ENCODE measurements at regions not wholly inside any gene's neighbourhood (a gene's known extent, or its start where the extent isn't known, plus 50 kb on each side); places are given as distances from the start of the nearest gene placed in this dataset.

GRCh38 chr4:22235698-22236097 lies 280.2 kb downstream of the ADGRA3 start:
- intact Hi-C loops (cut with micrococcal nuclease): no loop called here
- no peaks in the 10 kb centered on the region for H3K27me3 ChIP-seq (ENCODE audit: control insufficient read depth in 2 of 2, insufficient read depth in 2 of 2, low read length in 2 of 2)
- FAIRE-seq: no peak
- TF ChIP-seq JUN (IDR thresholded peaks at IDR 0.05; ENCODE audit: borderline replicate concordance, insufficient read depth, insufficient read length, low read depth): no peak
- TF ChIP-seq FOS (IDR thresholded peaks at IDR 0.05; ENCODE audit: borderline replicate concordance, insufficient read depth, low read length): no peak
- TF ChIP-seq MYC (IDR thresholded peaks at IDR 0.05; ENCODE audit: low read depth, low read length): no peak
- no peak for TF ChIP-seq GATA2 (IDR thresholded peaks at IDR 0.05; ENCODE audit: insufficient read depth, insufficient read length, low read depth, low read length)
- no peaks in the 10 kb centered on the region for H3K9me1 ChIP-seq (replicated peaks; ENCODE audit: control insufficient read depth, extremely low read depth, insufficient read depth, low read length)
- no peaks in the 10 kb centered on the region for H3K79me2 ChIP-seq (ENCODE audit: control insufficient read depth, insufficient read depth, low read length)
- H3K36me3 ChIP-seq (ENCODE audit: control insufficient read depth in 2 of 2, extremely low read depth in 1 of 2, insufficient read depth in 2 of 2, low read length in 2 of 2): no peaks in the 10 kb centered on the region
- no peak overlapping the region for H3K9ac ChIP-seq (replicated peaks; ENCODE audit: extremely low read depth, insufficient read depth, low read length)
- H3K4me3 ChIP-seq (replicated peaks in 1 of 3; ENCODE audit: insufficient read depth in 1 of 3, low read depth in 1 of 3, low read length in 3 of 3): no peak overlapping the region
- dilution Hi-C loops (cut with MboI; ENCODE audit: extremely low pct_ligation_motif_present, low sequenced_read_pairs): no loop called here
- H3K4me1 ChIP-seq (ENCODE audit: control insufficient read depth, extremely low read depth, insufficient read depth, low read length): no peaks in the 10 kb centered on the region
- no peaks in the 10 kb centered on the region for H3K9me3 ChIP-seq (replicated peaks; ENCODE audit: control insufficient read depth, insufficient read depth, low read length)
- H3K4me2 ChIP-seq (ENCODE audit: insufficient read depth, low read length): no peak overlapping the region
- H2AFZ ChIP-seq (ENCODE audit: low read depth, low read length): no peak overlapping the region
- POLR2A ChIA-PET: no interaction called here
- CTCF ChIA-PET: interaction anchor here (1.4 kb wide), 1 partner anchor 445 kb away, joined by 3 read pairs; no protein-coding TSS in a partner anchor
- BruUV-seq (replicated peaks): no TSS peak
- H3K27ac ChIP-seq (ENCODE audit: insufficient read depth, low read depth, low read length): no peak overlapping the region
- DNase-seq (ENCODE audit: low read depth, low spot score): no peak
- no peaks in the 10 kb centered on the region for H4K20me1 ChIP-seq (replicated peaks; ENCODE audit: control insufficient read depth, extremely low read depth, insufficient read depth, low read length)

- CTCF ChIA-PET: no interaction called here
- no peaks in the 10 kb centered on the region for H3K36me3 ChIP-seq (ENCODE audit: control insufficient read depth in 2 of 2, extremely low read depth in 1 of 2, insufficient read depth in 2 of 2, low read length in 2 of 2)
- no peaks in the 10 kb centered on the region for H3K79me2 ChIP-seq (ENCODE audit: control insufficient read depth, insufficient read depth, low read length)
- H3K27me3 ChIP-seq (ENCODE audit: control insufficient read depth in 2 of 2, insufficient read depth in 2 of 2, low read length in 2 of 2): no peaks in the 10 kb centered on the region
- FAIRE-seq: no peak
- H3K9ac ChIP-seq (replicated peaks; ENCODE audit: extremely low read depth, insufficient read depth, low read length): no peak overlapping the region
- POLR2A ChIA-PET: no interaction called here
- TF ChIP-seq POLR2AphosphoS5 (IDR thresholded peaks at IDR 0.05; ENCODE audit: insufficient read depth, low read depth, low read length) (no peak), POLR2A (IDR thresholded peaks at IDR 0.05; ENCODE audit: low read depth, low read length) (no peak), MAX (IDR thresholded peaks at IDR 0.05; ENCODE audit: insufficient read depth, insufficient read length) (no peak), CTCF (IDR thresholded peaks at IDR 0.05; ENCODE audit: extremely low read depth in 1 of 2, insufficient read depth in 1 of 2, low read depth in 1 of 2, low read length in 2 of 2) (no peak), JUN (IDR thresholded peaks at IDR 0.05; ENCODE audit: borderline replicate concordance, insufficient read depth, insufficient read length, low read depth) (no peak), EZH2 (IDR thresholded peaks at IDR 0.05; ENCODE audit: borderline replicate concordance, low read depth, low read length, severe bottlenecking) (no peak)
- intact Hi-C loops (cut with micrococcal nuclease) (no loop called here), dilution Hi-C loops (cut with MboI; ENCODE audit: extremely low pct_ligation_motif_present, low sequenced_read_pairs) (no loop called here)
- H2AFZ ChIP-seq (ENCODE audit: low read depth, low read length): no peak overlapping the region
- DNase-seq (ENCODE audit: low read depth, low spot score): no peak
- no peak overlapping the region for H3K4me3 ChIP-seq (replicated peaks in 1 of 3; ENCODE audit: insufficient read depth in 1 of 3, low read depth in 1 of 3, low read length in 3 of 3)
- no peak overlapping the region for H3K27ac ChIP-seq (ENCODE audit: insufficient read depth, low read depth, low read length)
- BruUV-seq (replicated peaks): no TSS peak
- H3K9me1 ChIP-seq (replicated peaks; ENCODE audit: control insufficient read depth, extremely low read depth, insufficient read depth, low read length): no peaks in the 10 kb centered on the region
- H3K4me2 ChIP-seq (ENCODE audit: insufficient read depth, low read length): no peak overlapping the region
- H3K9me3 ChIP-seq (replicated peaks; ENCODE audit: control insufficient read depth, insufficient read depth, low read length): no peaks in the 10 kb centered on the region
- no peaks in the 10 kb centered on the region for H3K4me1 ChIP-seq (ENCODE audit: control insufficient read depth, extremely low read depth, insufficient read depth, low read length)
- H4K20me1 ChIP-seq (replicated peaks; ENCODE audit: control insufficient read depth, extremely low read depth, insufficient read depth, low read length): no peaks in the 10 kb centered on the region
Observed at GRCh38 chr4:22233230-22233629, 282.6 kb downstream of the ADGRA3 start.

All from endothelial cell of umbilical vein (primary cell).